Cerebellar cortex (tissue), 1 donor: ENCODE measurements at regions not wholly inside any gene's neighbourhood (a gene's known extent, or its start where the extent isn't known, plus 50 kb on each side); places are given as distances from the start of the nearest gene placed in this dataset.

Experiments
- DNase-seq: peaks from one replicate; pipeline ENCODE4 v3.0.0-alpha.2; 2015; ENCODE audit warnings: low spot score

GRCh38 chr12:111038941-111039340, 118.6 kb upstream of the MYL2 start:
- DNase-seq, result no peak

GRCh38 chr12:111038077-111038476, 117.7 kb upstream of the MYL2 start:
- no peak for DNase-seq

- no peak for DNase-seq
These were observed 116.7 kb upstream of the MYL2 start for GRCh38 chr12:111037047-111037446.

- DNase-seq, result no peak
These were observed 115.4 kb upstream of the MYL2 start for GRCh38 chr12:111035578-111036301.

- peak; percentile 7 for DNase-seq
These were observed 114.7 kb upstream of the MYL2 start for GRCh38 chr12:111034886-111035577.

GRCh38 chr12:111034083-111034885, 113.9 kb upstream of the MYL2 start, which contains the start of gene CUX2:
TSS of gene CUX2 (plus strand) at chr12:111034165.
- DNase-seq, result no peak

- DNase-seq, result no peak
These were observed 113.1 kb upstream of the MYL2 start for GRCh38 chr12:111033281-111034082.

- DNase-seq, result no peak
These were observed 112.2 kb upstream of the MYL2 start for GRCh38 chr12:111032591-111032919.

- no peak for DNase-seq
These were observed 111.7 kb upstream of the MYL2 start for GRCh38 chr12:111031916-111032590.

- no peak for DNase-seq
These were observed 110.4 kb upstream of the MYL2 start for GRCh38 chr12:111030800-111031199.

- DNase-seq, result no peak
These were observed 109.4 kb upstream of the MYL2 start for GRCh38 chr12:111029732-111030131.

GRCh38 chr12:111029305-111029704, 108.9 kb upstream of the MYL2 start:
- no peak for DNase-seq

- no peak for DNase-seq
These were observed 108.5 kb upstream of the MYL2 start for GRCh38 chr12:111028830-111029229.

- DNase-seq, result no peak
These were observed 107.1 kb upstream of the MYL2 start for GRCh38 chr12:111027431-111027830.

GRCh38 chr12:111025792-111026430, 105.5 kb upstream of the MYL2 start:
- no peak for DNase-seq

- DNase-seq, result no peak
These were observed 104.9 kb upstream of the MYL2 start for GRCh38 chr12:111025301-111025700.

- DNase-seq, result peak; percentile 24
These were observed 103.9 kb upstream of the MYL2 start for GRCh38 chr12:111024205-111024801.

GRCh38 chr12:111022386-111022785, 102.0 kb upstream of the MYL2 start:
- no peak for DNase-seq

GRCh38 chr12:111014547-111014946, 94.2 kb upstream of the MYL2 start:
- no peak for DNase-seq

- no peak for DNase-seq
These were observed 92.5 kb upstream of the MYL2 start for GRCh38 chr12:111012918-111013317.
